ENCODE measurements at regions not wholly inside any gene's neighbourhood (a gene's known extent, or its start where the extent isn't known, plus 50 kb on each side); places are given as distances from the start of the nearest gene placed in this dataset.
"Not testable (repeated sequence)": the region's sequence is repeated elsewhere in the genome, so short reads cannot be mapped to it uniquely, and the experiment has no call there.

DNA sequence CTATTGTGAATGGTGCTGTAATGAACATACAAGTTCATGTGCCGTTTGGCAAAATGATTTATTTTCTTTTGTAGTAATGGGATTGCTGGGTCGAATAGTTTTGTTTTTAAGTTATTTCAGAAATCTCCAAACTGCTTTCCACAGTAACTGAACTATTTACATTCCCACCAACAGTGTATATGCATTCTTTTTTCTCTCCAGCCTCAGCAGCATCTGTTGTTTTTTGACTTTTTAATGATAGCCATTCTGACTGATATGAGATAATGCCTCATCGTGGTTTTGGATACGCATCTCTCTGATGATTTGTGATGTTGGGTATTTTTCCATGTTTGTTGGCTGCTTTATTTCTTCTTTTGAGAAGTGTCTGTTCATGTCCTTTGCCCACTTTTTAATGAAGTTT, 246.3 kb upstream of the ADGRL3 start:
- no peak for DNase-seq (ENCODE audit: low read depth, low spot score)

DNA sequence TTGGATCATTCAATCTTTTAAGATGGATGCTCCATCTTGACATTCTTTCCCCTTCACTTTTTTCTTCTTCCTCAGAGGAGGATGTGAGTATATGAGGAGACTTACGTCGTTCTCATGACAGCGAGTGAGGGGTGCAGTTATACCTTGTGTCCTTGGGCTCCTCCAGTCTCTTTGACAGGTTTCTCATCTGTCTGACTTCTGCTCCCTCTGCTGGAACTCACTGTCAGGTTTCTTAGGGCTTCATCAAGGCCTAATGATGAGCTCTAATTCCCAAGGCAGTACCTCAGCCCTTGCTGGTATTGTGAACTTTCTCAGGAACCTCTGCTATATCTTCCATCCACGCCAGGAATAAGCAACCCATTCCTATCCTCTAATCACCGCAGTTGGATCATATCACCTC, 237.8 kb upstream of the ADGRL3 start:
- DNase-seq (ENCODE audit: low read depth, low spot score): no peak

GRCh38 chr4:60981534-60981933, 218.6 kb upstream of the ADGRL3 start:
- DNase-seq (ENCODE audit: low read depth, low spot score): no peak

DNA sequence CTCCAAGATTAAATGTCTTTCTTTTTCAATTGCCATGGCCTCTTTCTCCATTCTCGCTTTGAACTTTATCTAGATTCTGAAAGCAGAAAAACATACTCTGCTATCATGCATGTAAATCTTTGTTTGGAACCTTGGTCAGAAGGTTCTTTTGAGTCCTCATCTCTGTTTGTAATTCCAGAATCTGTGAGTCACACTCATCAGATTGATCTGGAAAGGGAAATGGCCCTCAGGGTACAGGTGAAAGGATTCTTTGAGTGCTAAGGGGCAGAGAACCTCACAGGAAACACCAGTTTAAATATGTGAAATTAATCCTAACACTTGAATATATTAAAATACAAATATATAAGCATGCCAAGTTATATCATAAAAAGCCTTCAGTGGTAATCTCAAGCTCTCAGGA, 211.0 kb upstream of the ADGRL3 start:
- no peak for DNase-seq (ENCODE audit: low read depth, low spot score)

- DNase-seq (ENCODE audit: low read depth, low spot score): peak; percentile 67
These were observed 208.1 kb upstream of the ADGRL3 start for GRCh38 chr4:60992037-60992436.

DNA sequence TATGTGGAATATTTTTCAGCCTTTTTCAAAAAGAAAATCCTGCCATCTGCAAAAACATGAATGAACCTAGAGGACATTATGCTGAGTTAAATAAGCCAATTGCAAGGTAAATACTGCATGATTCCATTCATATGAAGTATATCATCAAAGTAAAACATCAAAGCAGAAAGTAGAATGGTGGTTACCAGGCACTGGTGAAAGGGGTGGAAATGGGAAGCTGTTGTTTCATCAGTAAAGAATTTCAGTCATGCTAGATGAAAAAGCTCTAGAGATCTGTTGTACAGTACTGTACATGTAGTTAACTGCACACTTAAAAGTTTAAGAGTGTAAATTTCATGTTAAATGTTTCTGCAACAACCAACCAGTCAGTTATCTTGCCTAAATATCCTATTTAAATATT, 196.8 kb upstream of the ADGRL3 start:
- DNase-seq (ENCODE audit: low read depth, low spot score): no peak

DNA sequence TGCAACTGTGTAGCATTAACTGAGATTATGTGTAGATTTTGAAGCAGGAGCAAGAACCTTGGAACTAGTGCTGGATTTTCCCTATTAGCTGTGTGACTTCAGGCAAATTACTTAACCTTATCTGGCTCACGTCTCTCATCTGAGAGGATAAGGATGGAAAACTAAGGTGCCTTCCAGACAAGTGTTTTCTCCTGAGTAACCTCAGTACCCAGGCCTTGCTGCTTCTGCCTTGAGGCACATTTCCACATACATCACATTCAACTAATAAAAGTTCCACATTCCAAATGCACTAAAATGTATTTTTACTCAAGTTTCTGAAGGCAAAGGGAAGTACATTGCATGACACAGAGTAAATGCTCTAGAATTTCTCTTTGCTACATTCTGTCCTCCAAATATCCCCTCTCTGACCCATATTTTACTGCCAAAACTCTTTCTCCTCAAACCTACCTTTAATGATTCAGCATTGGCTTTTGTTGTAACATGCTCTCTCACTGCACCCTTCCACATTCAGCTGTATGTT, 195.4 kb upstream of the ADGRL3 start:
- DNase-seq (ENCODE audit: low read depth, low spot score): no peak

GRCh38 chr4:61011051-61011450, 189.1 kb upstream of the ADGRL3 start:
- DNase-seq (ENCODE audit: low read depth, low spot score): no peak

- DNase-seq (ENCODE audit: low read depth, low spot score): not testable (repeated sequence)
These were observed 188.2 kb upstream of the ADGRL3 start for GRCh38 chr4:61011936-61012335.

GRCh38 chr4:61024610-61025009, 175.5 kb upstream of the ADGRL3 start:
- no peak for DNase-seq (ENCODE audit: low read depth, low spot score)

DNA sequence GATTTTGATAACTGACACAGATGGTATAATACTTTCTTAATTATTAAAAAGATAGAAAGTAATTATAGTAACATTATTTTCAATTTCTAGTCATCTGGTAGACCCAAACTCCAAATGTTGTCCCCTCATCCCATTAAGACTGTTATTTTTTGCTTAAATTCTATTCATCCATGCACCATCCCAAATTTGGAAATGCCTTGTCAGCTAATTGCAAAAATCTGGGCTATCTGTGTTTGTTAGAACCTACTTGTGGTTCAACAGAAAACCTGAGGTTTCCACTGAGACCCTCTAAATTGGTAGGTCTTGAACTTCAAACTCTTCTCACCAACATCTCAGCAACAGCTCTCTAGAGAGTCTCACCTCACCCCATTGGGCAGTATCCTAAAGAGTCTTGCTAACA, 172.2 kb upstream of the ADGRL3 start:
- DNase-seq (ENCODE audit: low read depth, low spot score): no peak

GRCh38 chr4:61036071-61036684, 163.9 kb upstream of the ADGRL3 start:
- DNase-seq (ENCODE audit: low read depth, low spot score): no peak

- DNase-seq (ENCODE audit: low read depth, low spot score): no peak
These were observed 158.6 kb upstream of the ADGRL3 start for GRCh38 chr4:61041527-61041926.

- no peak for DNase-seq (ENCODE audit: low read depth, low spot score)
These were observed 155.3 kb upstream of the ADGRL3 start for GRCh38 chr4:61044837-61045236.

- DNase-seq (ENCODE audit: low read depth, low spot score): no peak
These were observed 151.1 kb upstream of the ADGRL3 start for GRCh38 chr4:61049018-61049417.

GRCh38 chr4:61067381-61067780, 132.7 kb upstream of the ADGRL3 start:
- peak; percentile 13 for DNase-seq (ENCODE audit: low read depth, low spot score)

DNA sequence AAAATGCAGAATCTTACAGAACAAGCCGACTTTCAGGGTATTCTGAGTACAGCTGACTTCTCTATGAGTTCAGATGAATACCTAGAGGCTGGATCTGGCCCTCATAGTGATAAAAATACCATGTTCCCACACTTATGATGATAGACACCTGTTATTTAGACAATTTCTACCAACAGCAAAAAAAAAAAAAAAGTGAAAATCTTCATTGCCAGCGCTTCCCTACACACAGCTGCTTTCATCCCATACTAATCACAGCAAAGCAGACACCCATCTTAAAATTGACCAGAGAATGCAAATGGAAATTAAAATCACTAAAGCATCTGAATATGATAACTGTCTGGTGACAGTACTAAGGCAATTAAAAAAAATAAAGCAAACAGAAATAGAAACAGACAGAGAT, 132.1 kb upstream of the ADGRL3 start:
- DNase-seq (ENCODE audit: low read depth, low spot score): no peak

DNA sequence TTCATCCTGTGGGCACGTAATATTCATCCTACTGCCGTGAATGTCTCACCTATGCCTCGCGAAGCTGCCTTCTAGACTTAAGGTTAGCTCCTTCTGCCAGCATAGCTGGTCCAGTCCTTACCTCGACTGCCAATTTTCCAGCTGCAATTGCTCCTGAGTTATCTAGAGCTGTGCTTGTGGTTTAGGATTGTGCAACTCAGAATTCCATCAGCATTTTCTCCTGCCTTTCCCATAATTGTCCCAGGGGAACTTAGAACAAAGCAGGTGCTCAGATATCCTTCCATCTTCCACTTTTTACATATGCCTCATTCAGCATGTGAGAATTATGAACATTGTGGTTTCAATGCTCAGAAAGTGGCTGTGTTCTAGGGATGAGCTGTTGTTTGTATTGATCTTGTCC, 131.4 kb upstream of the ADGRL3 start:
- peak; percentile 16 for DNase-seq (ENCODE audit: low read depth, low spot score)

- DNase-seq (ENCODE audit: low read depth, low spot score): no peak
These were observed 129.9 kb upstream of the ADGRL3 start for GRCh38 chr4:61070269-61070668.

- DNase-seq (ENCODE audit: low read depth, low spot score): no peak
These were observed 120.7 kb upstream of the ADGRL3 start for GRCh38 chr4:61079427-61079826.

DNA sequence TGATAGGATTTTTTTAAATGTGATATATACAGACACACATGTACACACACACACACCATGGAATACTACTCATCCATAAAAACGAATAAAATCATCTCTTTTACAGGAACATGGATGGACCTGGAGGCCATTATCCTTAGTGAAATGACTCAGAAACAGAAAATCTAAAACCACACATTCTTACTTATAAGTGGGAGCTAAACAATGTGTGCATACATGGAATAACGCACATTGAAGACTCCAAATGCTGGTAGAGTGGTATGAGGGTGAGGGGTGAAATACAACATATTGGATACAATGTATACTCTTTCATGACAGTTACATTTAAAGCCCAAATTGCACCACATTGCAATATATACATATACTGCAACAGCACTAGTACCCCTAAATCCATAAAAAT, 120.2 kb upstream of the ADGRL3 start:
- no peak for DNase-seq (ENCODE audit: low read depth, low spot score)

- no peak for DNase-seq (ENCODE audit: low read depth, low spot score)
These were observed 114.6 kb upstream of the ADGRL3 start for GRCh38 chr4:61085534-61085933.

- no peak for DNase-seq (ENCODE audit: low read depth, low spot score)
These were observed 113.8 kb upstream of the ADGRL3 start for GRCh38 chr4:61086357-61086756.

DNA sequence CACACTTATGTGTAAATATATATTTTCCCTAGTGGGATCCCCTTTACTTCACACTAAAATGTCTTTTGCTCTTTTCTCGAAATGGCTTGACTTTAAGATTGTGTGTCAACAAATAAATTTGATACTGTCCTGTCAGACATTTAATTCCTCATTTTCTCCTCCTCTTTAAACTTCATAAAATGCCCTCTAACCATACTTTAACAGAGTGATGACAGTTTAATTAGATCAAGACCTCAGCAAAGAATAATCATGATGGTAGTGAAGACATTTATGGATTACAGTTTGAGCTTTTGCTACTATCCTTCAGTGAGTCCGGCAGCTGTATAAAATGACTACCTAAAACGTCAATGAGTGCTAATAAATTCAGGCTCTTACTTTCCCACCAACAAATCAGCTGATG, 113.1 kb upstream of the ADGRL3 start:
- DNase-seq (ENCODE audit: low read depth, low spot score): no peak
